GM21576 (cell line): ENCODE measurements at regions not wholly inside any gene's neighbourhood (a gene's known extent, or its start where the extent isn't known, plus 50 kb on each side); places are given as distances from the start of the nearest gene placed in this dataset.
"Not testable (repeated sequence)": the region's sequence is repeated elsewhere in the genome, so short reads cannot be mapped to it uniquely, and the experiment has no call there.

Experiments
- ATAC-seq: cut with Tn5 transposase; IDR thresholded peaks from one replicate; pipeline ENCODE4 v1.9.1; 2021; ENCODE audit warnings: mild to moderate bottlenecking, moderate library complexity; ENCODE audit not compliant: unreplicated experiment

DNA sequence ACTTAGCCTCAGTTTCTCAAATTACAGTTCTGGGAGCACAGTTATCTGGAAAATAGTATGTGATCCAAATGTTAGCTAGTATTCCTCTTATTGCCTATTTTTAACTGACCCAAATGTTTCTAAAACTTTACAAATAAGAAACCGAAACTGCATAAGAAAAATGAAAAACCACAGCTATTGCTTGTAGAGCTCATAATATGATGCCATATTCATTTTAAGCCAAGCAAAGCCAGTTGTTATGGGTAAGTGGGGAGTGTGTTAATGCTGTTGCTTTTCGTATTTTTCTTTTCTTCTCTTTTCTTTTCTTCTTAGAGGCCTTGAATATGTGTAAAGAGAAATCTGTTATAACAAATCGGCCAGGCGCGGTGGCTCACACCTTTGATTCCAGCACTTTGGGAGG lies 447.4 kb upstream of the TUSC1 start:
- no peak for ATAC-seq

DNA sequence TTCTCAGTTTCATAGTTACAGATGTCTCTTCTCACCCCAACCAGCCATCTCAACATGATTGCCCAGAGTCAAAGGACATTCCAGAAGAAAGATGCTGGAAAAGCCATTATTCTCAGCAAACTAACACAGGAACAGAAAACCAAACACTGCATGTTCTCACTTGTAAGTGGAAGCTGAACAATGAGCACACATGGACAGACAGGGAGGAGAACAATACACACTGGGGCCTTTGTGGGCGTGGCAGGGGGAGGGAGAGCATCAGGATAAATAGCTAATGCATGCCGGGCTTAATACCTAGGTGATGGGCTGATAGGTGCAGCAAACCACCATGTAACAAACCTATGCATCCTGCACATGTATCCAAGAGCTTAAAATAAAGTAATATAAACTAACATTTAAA lies 437.8 kb upstream of the TUSC1 start:
- ATAC-seq = not testable (repeated sequence)

DNA sequence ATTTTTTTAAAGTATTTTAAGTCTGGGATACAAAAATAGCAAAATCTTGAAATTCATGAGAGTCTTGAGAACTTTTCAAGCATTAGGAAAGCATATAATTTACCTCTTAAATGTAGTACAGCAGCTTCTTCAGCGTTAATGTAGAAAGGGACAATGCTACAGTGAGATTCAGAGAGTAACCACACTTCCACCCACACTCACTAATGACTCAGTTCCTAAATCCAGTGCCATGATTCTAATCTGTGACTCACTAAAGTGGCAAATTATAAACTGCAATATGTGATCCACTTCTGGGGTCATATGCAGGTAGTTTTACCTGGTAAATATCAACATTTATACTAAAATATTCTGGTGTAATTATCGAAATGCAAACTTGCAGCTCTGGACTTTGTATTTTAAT lies 434.5 kb upstream of the TUSC1 start:
- no peak for ATAC-seq

DNA sequence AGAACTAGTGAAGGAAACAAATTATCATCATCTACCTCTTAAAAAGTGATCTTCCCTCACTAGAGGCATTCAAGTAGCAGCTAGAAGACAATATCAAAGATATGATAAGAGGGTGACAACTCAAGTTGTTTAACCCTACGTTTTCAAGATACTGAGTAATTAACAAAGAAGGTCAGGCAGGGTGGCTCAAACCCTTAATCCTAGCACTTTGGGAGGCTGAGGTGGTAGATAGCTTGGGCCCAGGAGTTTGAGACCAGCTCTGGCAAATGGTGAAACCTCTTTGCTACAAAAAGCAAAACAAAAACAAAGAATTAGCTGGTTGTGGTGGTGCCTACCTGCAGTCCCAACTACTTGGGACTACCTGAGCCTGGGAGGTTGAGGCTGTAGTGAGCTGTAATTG lies 408.2 kb upstream of the TUSC1 start:
- ATAC-seq = no peak

DNA sequence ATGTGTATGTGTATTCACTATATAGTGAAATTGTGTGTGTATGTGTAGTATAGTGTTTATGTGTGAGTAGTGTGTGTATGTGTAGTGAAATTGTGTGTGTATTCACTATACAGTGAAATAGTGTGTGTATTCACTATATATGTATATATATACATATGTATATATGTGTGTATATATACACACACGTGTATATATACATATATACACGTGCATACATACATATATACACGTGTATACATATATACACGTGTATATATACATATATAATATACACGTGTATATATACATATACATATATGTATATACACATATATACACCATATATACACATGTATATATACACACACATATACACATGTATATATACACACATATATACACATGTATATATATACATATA lies 403.6 kb upstream of the TUSC1 start:
- no peak for ATAC-seq

DNA sequence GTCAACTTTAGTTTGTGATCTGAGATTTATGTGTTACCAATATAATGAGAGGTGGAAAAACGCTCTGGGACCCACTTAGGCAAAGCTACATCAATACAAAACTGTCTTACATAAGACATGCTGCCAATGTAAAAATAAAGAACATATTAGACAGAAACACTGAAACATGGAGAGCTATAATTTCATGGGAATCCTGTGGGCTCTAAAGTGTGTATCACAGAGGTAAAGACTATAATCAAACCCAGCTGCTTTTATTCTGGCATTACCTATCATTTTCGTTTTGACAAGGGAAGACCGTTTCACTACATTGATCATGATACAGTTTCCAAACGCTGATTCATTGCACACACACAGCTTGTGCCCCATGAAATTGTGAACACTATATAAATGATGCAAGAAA lies 400.5 kb upstream of the TUSC1 start:
- ATAC-seq = no peak

DNA sequence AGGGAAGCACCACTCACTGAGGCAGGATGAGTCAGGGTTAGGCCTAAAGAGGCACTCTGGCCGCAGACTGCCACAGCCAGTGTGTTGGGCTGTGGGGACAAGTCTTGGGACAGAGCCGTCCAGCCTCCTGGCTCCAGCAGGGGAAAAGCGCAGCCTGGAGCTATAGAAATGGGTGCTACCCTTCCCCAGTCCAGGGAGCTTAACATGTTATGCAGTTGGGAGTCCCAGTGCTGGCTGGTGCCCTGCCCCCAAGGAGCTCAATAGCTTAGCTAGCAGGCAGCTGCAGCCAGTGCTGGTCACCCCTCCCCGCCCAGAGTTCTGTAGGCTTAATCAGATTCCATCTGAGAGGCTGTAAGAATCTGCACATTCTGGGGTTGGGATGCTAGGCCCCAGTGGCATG lies 399.6 kb upstream of the TUSC1 start:
- ATAC-seq = no peak

DNA sequence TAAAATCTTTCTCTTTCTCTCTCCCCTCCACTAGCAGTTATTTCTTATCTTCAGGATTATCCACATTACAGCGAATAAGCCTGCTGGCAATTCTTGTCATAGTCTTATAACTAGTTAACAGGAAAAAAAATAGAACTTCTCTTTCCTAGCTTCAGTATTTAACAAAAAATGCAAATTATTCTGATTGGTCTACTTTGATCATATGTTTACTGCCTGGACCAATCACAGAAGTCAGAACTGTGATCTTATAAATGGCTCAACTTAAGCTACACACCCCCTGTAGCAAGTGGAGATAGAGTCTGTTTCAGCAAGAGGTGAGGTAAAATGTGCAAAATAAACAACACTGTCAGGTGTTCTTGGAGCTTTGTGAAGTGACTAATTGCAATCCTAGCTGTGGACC lies 389.4 kb upstream of the TUSC1 start:
- no peak for ATAC-seq

DNA sequence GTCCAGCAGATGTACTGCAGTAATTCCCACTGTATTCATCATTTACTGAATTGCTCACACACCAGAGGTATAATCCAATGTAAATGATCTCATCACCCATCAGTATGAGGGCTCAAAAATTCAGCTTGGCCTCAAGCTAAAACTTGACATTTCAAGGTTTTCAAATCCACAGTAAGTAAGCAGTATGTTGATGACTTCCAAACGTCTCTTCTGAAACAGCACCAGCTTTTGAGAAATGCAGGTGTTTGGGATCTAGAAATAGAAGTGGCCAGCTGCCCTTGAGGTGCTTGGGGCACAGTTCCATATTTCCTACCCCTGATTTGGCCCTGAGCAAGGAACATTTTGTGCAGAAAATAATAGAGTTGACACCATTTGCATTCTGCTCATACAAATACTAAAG lies 388.0 kb upstream of the TUSC1 start:
- ATAC-seq = no peak

DNA sequence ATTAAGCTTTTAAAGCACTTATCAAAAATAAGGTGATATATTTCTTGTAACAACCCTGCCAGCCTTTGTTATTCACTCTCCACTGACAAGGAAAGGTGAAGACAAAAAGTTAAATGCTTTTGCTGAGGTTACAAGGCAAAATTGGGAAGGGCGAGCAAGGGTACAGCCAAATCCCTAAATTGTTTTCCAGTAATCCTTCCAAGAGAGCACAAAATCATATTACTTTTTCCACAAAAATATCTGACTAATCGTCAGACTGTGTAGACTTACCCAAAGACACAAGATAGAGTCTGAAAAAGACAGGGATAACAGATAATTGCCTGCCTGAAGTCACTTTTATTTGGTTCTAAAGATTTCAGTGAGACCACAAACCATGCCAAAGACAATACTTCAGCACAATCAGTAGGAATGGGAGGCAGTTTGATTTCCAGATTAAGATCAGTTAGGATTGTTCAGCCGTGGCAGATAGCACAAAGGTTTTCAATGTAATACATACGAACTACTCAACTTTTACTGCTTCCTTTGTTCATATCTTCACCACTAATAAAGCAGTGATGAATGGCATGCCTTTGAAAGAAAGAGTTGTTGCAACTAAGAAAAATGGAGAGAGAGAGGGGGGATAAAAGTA lies 383.8 kb upstream of the TUSC1 start:
- no peak for ATAC-seq

DNA sequence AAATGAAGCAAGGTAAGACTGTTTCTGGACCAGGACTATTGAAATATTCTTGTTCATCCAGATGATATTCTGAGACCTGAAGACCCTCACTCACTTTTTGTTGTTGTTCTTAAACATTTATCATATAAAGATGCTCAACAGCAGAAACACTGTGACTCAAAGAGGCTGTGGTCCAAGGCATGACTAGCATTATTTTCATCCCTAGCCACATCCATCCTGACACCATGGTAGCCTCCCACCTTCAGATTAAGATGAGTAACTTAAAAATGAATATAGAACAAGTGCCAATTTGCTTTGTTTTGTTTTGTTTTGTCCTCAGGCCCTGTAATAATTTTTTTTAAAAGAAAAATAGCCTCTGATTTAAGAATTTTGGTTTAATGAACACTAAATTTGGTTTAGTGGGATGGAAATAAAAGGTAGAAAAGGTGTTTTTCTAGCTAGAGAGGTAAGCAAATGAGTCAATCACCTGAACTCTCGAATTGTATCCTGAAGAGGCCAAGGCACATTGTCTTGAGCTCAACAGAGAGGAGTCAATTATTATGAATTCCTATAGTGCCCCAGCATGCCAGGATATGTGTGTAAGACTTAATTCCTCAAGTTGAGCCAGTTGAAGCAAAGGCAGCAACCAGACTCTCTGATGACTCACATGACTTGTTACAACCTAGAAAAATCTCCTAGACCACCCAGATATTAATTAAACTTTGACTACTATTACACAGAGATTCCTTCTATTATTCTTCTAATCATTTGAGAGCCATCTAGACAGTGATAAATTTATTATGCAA lies 380.1 kb upstream of the TUSC1 start:
- ATAC-seq = no peak

DNA sequence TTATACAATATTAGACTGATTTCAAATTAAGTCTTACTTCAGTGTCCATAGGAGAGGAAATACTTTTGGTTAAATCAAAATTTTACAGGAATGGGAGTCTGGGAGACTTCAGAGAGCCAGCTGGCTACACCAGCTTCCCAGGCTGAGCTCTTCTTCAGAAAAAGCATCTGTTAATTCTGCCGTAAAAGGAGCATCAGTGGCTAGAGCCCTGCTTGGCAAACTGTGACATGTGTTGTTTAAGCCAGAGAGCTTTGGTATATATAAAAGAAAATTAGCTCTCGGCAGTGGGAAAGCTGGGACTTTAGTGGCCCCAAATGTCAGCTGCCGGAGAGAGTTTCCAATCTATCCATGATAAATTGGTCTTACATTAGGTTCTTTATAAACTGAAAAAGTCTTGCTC lies 378.8 kb upstream of the TUSC1 start:
- ATAC-seq = no peak

DNA sequence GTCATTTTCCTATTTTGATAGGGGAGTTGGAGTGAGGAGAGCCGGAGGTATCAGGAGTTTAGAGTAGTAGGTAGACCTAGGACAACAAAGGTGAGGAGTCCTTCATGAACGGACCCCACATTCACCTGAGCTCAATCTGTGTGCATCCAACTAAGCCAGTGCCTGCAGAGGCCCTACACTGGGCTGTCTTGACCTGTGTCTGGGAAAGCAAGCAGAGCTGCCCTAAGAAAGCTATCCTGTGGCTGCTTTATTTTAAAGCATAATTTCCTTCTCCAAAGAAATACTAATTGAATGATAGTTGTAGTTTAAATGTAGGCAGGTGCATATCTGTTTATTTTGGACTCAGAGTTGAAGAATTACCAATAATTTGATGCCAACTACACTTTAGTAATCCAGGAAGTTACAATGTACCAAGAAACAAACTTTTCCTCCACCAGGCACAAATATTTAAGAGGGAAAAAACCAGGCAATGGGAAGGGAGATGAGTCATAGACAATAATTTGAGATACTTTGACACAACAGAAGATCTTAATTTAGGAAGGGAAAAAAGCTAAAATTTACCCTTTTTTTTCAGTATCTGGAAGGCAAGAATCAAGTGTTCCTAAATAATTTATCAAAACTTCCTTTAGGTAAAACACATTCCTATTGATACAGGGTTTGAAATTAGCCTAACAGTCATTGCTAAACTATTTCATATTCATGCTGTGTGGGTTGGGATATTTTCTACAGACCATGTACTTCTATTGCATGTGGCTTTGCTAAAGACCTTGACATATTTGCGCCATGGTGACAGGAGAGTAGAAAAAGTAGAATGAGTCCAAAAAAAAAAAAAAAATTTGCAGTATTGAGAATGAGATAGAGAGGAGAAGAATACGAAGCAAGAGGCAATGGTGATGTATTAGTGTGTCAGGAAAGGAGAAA lies 376.6 kb upstream of the TUSC1 start:
- ATAC-seq = no peak

DNA sequence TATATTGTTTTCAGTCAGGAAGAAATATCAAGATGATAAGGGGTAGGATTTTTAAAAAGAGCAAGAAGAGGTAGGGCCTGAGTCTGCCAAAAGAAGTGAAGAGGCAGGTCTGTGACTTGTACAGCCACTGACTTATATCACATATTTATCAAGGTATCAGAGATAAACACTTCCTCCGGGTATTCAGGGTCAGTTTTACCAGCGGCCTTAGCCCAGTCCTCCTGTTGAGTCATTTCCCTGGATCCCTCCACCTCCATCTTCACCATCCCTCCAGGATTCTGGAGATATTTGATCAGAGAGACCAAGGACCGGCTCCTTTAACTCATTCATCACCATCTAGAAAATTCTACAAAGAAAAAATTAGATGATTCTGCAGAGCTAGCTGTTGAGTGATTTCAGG lies 375.7 kb upstream of the TUSC1 start:
- no peak for ATAC-seq

DNA sequence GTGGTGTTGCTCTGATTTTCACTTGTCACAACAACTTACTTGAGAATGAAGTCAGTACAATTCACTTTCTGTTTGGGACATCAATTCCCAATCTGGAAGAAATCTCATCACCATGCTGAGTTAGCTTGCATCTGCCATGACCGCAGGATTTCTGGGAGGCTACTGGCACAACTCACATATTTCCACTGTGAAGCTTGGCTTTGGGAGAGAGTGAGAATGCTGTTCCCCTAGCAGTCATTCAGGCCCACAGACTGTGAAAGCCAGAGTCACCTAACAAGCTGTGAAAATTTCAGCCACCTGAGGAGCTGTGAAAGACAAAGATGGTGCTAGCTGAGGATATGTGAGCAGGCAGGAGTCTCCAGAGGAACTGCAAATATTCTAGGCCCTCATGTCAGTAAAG lies 365.2 kb upstream of the TUSC1 start:
- no peak for ATAC-seq

DNA sequence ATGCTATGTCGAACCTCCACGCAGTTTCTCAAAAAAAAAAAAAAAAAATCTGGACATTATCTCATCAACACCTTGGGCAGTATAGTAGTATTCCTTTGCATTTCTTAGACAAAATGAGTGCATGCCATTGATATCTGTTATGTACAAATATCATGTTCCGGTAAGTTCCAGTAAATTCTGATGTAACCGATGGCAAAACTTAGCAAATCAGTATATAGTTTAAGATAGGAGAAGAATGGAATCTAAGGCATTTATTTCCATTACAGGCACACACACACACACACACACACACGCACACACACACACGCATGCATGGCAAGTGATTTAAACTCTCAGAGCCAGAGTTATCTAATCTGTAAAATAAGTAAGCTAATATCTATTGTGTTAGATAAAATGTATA lies 356.5 kb upstream of the TUSC1 start:
- no peak for ATAC-seq

DNA sequence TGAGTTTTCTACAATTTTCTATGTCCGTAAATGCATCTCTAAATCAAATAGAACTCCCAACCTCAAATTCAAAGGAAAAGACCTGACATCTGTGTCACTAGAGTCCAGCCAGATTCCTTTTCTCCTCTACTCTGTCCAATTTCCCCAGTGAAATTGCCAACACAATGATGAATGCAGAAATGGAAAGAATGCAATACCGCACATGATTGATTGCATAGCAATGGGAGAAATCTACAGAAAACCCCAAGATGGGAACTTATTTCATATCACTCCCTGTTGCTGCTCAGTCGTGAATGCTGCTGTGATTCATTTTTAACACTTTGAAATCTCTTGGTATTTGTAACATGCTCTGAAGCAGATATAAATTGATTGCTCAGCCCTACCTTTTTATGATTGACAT lies 355.1 kb upstream of the TUSC1 start:
- no peak for ATAC-seq

DNA sequence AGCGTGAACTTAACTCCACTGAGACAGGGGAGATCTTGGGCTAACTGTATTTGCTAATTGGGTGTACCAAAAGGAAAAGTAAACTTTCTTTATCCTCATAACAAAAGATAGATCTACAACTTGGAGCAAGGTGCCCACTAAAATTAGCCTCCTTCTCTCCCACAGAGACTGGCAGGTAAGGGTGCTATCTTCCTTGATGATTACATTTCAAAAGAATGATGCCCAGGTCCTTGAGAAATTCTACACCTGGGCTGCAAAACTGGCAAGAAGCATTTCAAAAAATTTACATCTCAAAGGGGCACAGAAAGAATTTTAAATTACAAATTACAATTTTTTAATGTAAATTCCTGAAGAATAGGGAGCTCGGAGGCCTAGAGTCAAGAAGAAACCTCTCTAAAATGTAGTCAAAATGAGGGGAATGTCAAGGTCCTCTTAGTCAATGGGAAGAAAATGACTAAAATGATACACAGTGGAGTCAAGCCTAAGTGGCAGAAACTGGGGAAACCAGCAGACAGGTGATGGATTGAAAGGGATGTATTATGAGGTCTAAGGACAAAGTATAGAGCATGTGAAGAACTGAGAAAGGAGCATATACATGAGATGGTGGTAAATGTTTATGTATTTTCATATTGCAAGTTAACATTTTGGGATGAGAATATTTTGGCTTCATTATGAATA lies 348.3 kb upstream of the TUSC1 start:
- no peak for ATAC-seq

DNA sequence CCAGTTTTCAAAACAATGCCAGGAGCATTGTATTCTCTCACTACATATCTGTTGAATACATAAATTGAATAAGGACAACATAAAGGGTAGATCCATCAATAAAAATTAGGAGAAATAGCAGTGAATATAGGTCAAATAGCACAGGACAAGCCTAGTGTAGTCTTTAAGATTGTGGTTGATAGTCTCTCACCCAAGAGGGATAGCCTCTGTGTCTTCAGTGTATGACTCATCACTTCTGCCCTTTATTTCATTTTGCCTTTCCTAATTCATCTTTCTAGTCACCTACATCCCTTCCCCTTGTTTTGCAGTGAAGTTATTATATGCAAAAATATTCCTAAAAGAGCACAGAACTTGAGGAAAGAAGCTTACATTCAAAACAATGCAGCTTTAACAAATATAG lies 335.0 kb upstream of the TUSC1 start:
- ATAC-seq = no peak

DNA sequence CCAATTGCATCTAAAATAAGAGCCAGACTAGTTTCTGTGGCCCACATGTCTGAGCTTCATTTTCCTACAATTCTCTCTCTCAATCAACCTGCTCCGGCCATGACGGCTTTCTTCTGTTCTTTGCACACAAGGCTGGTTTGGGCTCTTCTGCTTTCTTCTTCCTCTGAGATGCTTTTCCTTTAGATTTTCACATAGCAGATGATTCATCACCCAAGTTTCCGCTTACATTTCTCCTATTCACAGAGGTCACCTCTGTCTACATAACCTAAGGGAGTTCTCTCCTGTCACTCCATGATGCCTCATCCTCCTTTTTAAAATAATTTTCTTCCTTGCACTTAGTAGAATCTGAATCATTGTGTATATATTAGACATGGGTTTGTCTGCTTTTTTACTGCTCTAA lies 334.6 kb upstream of the TUSC1 start:
- no peak for ATAC-seq

DNA sequence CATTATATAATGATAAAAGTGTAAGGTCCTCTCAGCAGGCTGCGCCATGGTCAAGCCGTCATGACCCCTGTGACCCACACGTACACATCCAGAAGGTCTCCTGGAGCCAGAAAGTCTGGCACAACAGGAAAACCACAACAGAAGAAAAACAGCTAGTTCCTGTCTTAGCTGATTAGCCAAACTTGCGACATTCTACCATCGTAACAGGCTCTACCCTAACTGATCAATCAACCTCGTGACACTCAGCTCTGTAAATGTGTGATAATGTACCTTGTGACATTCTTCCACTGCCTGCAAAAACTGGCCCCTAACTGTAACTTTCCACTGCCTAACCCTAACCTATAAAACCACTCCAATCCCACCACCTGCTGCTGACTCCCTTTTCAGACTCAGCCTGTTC lies 316.4 kb upstream of the TUSC1 start:
- ATAC-seq = no peak
